ENCODE measurements at regions not wholly inside any gene's neighbourhood (a gene's known extent, or its start where the extent isn't known, plus 50 kb on each side); places are given as distances from the start of the nearest gene placed in this dataset.

DNA sequence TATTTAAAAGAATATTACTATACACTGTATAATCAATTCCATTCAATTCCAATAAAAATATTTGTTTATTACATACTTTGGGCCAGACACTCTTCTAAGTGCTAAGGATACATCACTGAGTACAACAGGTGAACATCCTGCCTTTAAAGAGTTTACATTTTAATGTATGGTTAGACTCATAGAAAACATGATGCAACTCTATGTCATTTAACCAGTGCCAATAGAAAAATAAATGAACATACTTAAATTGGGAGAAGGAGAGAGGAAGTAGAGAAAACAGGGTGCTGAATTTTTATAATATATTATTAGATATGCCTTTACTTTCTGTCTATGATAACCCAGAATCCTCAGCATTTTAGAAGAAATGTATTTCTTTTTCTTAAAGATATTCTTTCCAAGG, 119.2 kb downstream of the TSEN15 start:
- Histone ChIP-seq H2BK12ac (ENCODE audit: insufficient read length, low read depth, low read length) (no peak overlapping the region), H4K91ac (ENCODE audit: insufficient read length, low read depth, low read length) (no peak overlapping the region), H3K27ac (ENCODE audit: insufficient read length, low read depth, low read length) (no peak overlapping the region), H3K23ac (ENCODE audit: insufficient read length, low read depth, low read length) (no peak overlapping the region), H2AK5ac (ENCODE audit: insufficient read length, low read length) (no peak overlapping the region), H3K4me2 (ENCODE audit: insufficient read depth, insufficient read length, low read length) (no peak overlapping the region), H2BK120ac (ENCODE audit: low read depth, low read length, poor library complexity, severe bottlenecking) (no peak overlapping the region), H2BK15ac (ENCODE audit: low read depth, low read length) (no peak overlapping the region), H4K5ac (ENCODE audit: insufficient read length, low read depth, low read length) (no peak overlapping the region), H3K27me3 (ENCODE audit: insufficient read depth, low read length) (no peaks in the 10 kb centered on the region), H3T11ph (ENCODE audit: low read length) (no peak overlapping the region), H3K4me1 (ENCODE audit: insufficient read depth, low read length) (no peaks in the 10 kb centered on the region), H2BK5ac (ENCODE audit: insufficient read length, low read length) (no peak overlapping the region), H3K14ac (ENCODE audit: insufficient read depth, low read length) (no peak overlapping the region), H3K9me3 (ENCODE audit: control insufficient read depth, low read depth, low read length) (no peaks in the 10 kb centered on the region), H4K8ac (replicated peaks; ENCODE audit: insufficient read length, low read depth, low read length) (no peak overlapping the region), H4K20me1 (ENCODE audit: control insufficient read depth, insufficient read depth, insufficient read length) (no peaks in the 10 kb centered on the region), H2BK20ac (ENCODE audit: low read depth, low read length, poor library complexity, severe bottlenecking) (no peak overlapping the region), H3K79me1 (ENCODE audit: insufficient read depth, low read depth, low read length, poor library complexity, severe bottlenecking) (no peaks in the 10 kb centered on the region), H3K18ac (ENCODE audit: insufficient read length, low read depth, low read length) (no peak overlapping the region), H3K9ac (ENCODE audit: extremely low read depth, insufficient read length, low read length) (no peak overlapping the region), H3K79me2 (ENCODE audit: insufficient read depth, low read length) (no peaks in the 10 kb centered on the region), H2AFZ (ENCODE audit: low read length) (no peak overlapping the region), H3K4ac (ENCODE audit: low read depth, low read length) (no peak overlapping the region), H3K23me2 (ENCODE audit: insufficient read length, low read depth, low read length, poor library complexity, severe bottlenecking) (no peaks in the 10 kb centered on the region), H3K56ac (ENCODE audit: insufficient read length, low read depth, low read length) (no peak overlapping the region)
- Mint-ChIP-seq H3K27me3 (ENCODE audit: low read depth) (no peaks in the 10 kb centered on the region; the same call in 1 of the 2 replicates), H3K36me3 (ENCODE audit: insufficient read depth in 1 of 3, low read depth in 3 of 3) (no peaks in the 10 kb centered on the region), H3K27ac (no peak overlapping the region), H3K9me3 (no peaks in the 10 kb centered on the region), H3K4me3 (no peak overlapping the region), H3K4me1 (no peaks in the 10 kb centered on the region)
- no peak for DNase-seq
- TF ChIP-seq, protein P1, sequence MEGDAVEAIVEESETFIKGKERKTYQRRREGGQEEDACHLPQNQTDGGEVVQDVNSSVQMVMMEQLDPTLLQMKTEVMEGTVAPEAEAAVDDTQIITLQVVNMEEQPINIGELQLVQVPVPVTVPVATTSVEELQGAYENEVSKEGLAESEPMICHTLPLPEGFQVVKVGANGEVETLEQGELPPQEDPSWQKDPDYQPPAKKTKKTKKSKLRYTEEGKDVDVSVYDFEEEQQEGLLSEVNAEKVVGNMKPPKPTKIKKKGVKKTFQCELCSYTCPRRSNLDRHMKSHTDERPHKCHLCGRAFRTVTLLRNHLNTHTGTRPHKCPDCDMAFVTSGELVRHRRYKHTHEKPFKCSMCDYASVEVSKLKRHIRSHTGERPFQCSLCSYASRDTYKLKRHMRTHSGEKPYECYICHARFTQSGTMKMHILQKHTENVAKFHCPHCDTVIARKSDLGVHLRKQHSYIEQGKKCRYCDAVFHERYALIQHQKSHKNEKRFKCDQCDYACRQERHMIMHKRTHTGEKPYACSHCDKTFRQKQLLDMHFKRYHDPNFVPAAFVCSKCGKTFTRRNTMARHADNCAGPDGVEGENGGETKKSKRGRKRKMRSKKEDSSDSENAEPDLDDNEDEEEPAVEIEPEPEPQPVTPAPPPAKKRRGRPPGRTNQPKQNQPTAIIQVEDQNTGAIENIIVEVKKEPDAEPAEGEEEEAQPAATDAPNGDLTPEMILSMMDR (conservative IDR thresholded peaks at IDR 0.05), result no peak
